GM18507 (cell line): ENCODE measurements at regions not wholly inside any gene's neighbourhood (a gene's known extent, or its start where the extent isn't known, plus 50 kb on each side); places are given as distances from the start of the nearest gene placed in this dataset.

Source experiments
- DNase-seq: peaks from one replicate; pipeline ENCODE4 v3.0.0; 2011; ENCODE audit warnings: low read depth; ENCODE audit not compliant: insufficient read length; ENCODE audit errors: extremely low spot score
- FAIRE-seq: peaks from 2 replicates; lab custom pipeline; 2011; peaks lifted over from hg19 to GRCh38; lab: Jason Lieb, UNC

DNA sequence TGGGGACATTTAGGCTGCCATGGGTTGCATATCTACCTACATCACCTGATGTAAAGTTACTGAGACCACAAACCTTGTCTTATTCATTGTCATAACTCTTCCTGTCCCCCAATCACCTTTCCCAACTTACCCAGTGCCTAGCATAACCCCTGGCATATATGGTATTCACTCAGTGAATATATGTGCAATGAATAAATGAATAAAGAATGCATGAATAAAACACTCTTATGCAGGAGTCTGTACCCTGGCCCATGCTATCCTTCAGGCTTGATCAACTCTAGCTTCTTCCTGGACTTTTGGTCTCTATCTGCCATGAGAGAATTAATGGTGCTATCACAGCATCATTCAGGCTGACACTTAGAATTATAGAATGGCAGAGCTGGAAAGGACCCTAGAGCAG, 285.2 kb downstream of the SMARCA2 start:
- FAIRE-seq: no peak
- DNase-seq: no peak

DNA sequence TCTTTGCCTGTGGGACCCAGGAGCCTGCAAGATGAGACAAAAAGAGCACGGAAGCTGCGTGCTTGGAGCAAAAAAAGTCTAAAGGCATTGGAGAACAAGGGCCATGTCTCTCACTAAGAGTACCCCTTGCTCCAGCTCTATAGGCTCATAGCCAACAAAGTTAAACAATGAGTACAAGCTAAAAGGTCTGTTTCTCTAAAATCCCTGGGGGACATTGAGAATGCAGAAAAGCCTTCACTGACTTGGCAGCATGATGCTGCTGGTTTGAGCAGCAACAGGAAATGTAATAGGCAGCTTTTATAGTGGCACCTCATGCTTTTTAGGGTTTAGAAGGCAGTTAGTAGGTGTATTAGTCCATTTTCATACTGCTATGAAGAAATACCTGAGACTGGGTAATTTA, 287.5 kb downstream of the SMARCA2 start:
- FAIRE-seq: no peak
- no peak for DNase-seq

DNA sequence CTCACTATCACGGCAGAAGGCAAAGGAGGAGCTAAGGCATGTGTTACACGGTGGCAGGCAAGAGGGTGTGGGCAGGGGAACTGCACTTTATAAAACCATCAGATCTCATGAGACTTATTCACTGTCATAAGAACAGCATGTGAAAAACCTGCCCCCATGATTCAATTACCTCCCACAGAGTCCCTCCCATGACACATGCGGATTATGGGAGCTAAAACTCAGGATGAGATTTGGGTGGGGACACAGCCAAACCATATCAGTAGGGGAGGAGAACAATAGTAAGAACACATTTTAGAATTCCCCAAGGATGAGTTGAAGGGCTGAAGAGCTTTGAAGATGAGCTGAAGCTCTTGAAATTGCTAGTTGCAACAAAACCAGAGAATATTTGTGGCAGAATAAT, 287.9 kb downstream of the SMARCA2 start:
- no peak for FAIRE-seq
- no peak for DNase-seq

DNA sequence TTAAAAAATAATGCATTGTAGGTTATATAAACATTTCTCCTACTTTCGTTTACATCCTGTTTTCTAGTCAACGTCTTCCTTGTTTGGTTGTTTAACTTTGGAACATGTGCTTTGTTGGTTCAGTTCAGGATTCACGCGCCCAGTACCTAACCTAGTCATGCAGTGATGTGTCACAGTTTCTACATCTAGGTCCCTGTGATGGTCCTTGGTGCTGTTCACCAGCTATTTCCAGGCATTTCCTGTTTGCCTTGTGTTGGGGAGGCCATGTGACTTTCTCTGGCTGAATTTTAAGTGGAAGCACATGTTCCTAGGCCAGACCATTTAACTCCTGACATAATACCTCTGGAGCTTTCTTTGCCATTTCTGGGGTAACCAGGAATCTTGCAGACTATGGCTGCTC, 292.3 kb downstream of the SMARCA2 start:
- no peak for FAIRE-seq
- no peak for DNase-seq

DNA sequence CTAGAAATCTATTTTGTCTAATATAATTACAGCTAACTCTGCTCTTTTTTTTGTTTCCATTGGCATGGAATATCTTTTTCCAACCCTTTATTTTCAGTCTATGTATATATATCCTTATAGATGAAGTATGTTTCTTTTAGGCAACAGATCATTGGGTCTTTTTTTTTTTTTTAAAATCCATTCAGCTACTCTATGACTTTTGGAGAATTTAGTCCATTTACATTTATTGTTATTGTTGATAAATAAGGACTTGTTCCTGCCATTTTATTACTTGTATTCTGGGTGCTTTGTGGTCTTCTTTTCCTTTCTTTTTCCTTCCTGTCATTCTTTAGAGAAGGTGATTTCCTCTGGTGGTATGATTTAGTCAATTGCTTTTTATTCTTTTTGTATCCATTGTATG, 296.8 kb downstream of the SMARCA2 start:
- FAIRE-seq (no peak), DNase-seq (no peak)

DNA sequence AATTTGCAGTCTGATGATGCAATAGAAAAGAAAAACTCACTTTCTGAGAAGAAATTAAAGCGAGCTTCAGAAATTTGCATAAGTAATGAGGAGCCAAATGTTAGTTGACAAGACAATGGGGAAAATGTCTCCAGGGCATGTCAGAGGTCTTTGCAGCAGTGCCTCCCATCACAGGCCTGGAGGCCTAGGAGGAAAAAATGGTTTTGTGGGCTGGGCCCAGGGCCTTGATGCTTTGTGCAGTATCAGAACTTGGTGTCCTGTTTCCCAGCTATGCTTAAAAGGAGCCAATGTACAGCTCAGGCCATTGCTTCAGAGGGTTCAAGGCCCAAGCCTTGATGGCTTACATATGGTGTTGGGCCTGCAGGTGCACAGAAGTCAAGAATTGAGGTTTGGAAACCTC, 298.4 kb downstream of the SMARCA2 start:
- DNase-seq (no peak), FAIRE-seq (no peak)

DNA sequence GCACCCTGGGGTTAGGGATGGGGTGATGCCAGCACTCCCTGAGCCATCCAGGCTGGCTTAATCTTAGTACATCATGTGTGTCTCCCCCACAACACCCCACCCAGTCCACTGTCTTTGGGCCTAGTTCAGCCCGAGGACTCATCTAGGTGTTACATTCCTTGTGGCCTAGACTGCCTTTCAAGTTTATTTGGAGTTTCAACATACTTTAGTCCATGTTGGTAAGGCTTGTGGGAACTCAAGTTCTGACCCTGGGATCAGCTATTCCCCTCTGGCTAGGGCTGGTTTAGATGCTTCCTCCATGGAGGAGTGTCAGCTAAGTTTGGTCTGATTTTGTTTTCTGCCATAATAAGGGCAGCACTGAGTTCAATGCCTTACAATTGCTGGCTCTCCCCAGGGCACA, 302.4 kb downstream of the SMARCA2 start:
- DNase-seq (no peak), FAIRE-seq (no peak)

DNA sequence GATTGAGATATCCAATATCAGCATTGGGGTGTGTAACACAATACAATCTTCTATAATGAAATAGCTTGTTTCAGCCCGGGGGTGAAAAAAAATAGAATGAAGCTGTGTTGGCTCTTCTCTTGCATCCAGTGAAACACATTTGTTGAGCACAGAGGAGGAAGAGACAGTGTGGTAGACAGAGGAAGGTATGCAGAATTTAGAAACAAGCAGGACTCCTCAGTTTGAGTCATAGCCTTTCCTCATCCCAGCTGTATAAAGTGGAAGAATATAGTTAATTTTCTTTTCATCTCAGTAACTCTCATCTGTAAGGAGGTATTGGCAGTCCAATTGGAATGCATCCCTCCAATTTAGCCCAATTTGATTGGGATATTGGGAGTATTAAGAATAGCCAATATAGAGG, 302.2 kb upstream of the VLDLR start:
- FAIRE-seq: no peak
- DNase-seq: no peak

DNA sequence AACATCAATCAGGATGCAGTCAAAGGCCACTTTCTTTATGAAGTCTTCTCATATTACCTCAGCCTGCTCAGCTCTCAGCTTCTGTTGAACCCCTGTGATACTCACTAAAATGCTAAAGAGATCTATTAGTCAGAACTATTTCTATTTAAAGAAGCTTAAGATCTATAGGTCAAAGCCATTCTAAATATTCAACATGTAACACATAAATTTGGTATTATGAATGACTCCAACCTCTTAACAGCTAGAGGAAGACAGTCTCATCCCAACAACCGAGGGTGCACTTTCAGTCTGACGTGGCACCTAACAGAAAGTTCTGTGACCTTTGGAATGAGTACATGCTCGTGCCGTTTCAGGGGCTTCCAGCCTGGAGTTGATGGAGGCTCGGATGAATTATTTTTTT, 301.5 kb upstream of the VLDLR start:
- FAIRE-seq: no peak
- no peak for DNase-seq

DNA sequence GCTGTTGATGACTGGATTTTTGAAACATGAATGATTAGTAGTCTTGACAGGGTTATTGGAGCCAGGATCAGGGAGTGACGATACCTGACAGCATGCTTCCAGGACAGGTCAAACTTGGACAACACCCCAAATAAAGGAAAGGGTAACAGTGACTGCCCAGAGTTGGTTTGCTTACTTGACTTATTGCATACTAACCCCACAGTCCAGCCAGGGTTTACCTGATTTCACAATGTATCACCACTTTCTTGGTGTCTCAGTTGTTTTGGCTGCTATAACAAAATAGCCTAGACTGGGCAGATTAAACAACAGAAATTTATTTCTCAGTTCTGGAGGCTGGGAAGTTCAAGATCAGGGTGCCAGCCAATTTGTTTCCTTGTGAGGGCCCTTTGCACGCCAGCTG, 301.0 kb upstream of the VLDLR start:
- FAIRE-seq (no peak), DNase-seq (no peak)

DNA sequence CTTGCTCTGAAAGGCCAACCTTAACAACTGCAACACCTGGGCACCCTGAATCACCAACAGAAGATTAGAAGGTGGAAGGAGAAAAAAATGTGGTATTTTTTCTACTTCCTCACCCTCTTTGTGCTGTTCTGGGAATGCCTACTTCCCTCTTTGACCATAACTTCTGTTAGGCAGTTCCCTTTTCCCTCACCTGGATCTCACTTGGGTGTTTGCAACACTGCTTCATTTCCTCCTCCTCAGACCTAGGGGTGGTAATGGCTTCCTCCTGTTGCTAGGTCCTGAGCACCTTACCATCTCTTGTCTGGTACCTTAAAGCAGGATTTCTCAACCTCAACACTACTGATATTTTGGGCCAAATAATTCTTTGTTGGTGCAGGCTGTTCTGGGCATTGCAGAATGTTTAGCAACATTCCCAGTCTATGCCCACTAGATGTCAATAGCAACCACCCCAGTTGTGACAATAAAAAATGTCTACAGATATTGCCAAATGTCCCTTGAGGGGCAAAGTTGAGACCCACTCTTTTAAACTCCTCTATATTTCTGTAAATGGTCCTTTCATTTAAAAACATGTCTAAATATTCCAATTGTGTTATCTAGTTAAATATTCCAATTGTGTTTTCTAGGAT, 300.0 kb upstream of the VLDLR start:
- FAIRE-seq: no peak

DNA sequence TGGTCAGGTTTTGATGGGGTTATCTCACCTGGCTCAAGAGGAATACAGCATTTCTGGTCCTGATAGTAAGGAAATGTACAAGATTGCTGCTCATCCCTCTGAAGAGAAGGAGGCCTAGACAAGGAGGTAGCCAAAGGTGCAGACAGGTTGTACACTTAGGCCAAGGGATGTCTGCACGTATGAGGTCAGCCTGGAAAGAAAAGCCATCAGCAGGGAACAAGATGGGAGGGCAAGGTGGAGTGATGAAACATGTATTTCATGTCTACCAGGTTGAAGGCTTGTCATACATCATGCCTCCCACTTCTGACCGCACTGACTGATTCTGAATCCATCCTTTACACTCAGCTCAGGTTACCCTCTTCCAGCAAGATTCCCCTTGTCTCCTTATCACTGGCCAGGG, 296.8 kb upstream of the VLDLR start:
- no peak for FAIRE-seq
- DNase-seq: no peak

More for the DNA sequence above, 300.0 kb upstream of the VLDLR start:
- no peak for DNase-seq

DNA sequence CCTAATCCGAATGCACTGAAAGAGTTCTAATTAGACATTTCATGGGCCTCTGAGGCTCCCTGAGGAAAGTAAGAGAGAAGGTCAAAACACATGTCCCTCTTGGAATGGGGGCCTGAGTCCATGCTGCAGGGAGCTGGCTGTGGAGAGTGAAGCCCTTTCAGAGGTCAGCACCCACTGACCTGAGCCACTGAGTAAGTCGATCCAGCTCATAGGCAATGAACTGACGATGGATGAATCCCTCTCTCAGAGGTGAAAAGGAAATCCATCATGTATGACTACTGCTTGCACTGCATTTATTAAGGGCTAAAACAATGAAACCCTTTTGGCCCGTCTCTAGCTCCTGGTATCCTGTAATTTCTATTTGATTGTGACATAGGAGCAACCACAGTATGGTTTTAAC, 288.9 kb upstream of the VLDLR start:
- DNase-seq (no peak), FAIRE-seq (no peak)

DNA sequence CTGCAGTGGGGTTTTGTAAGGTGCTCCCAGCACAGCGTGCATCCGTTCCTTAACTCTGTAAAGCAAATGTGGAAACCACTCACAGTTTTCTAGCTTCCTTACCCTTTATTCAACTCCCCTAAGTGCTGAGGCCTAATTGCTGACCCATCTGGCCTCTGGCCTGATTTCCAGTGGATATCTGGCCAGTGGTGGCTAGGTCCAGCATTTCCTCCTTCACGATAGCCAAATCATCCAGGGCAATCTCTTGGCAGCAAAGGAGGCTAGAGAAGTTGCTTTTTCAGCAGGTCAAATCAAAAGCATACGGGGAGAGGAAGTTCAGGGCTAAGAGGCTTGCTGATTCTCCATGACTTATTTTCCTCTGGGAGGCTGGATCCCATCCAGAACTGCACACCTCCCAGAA, 286.3 kb upstream of the VLDLR start:
- FAIRE-seq (no peak), DNase-seq (no peak)

DNA sequence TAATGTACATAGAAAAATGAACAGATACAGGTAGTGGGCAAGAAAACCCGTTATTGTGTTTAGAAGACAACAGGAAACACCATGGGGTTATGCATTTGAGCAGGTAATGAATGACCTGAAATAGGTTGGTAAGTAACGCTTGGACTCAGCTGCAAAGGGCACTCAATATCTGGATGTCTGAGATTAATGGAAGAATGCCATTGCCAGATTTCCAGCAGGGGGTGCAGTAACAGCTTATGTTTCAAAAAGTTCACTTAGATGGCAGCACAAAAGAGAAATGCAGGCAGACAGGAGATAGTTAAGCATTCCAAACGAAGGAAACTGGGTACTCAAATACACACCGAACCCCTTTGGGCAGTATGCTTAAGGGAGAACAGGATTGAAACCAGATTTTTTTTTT, 285.5 kb upstream of the VLDLR start:
- DNase-seq (no peak), FAIRE-seq (no peak)

DNA sequence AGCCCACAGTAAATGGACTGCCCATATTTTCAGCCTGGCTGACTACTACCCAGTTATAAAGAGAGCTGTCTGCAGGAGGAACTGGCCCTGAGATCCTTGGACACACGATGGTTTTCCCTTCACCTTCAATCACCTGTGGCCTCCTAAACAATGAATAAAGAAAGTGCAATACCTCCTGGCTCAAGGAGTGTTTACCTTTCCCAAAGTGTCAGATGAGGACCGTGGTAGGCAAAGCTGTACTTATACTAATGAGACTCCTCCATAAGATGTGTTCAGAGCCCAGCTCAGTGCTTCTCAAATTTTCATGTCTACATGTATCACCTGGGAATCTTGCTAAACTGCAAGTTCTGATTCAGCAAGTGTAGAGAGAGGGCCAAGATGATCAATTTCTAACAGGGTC, 284.5 kb upstream of the VLDLR start:
- FAIRE-seq (no peak), DNase-seq (no peak)

DNA sequence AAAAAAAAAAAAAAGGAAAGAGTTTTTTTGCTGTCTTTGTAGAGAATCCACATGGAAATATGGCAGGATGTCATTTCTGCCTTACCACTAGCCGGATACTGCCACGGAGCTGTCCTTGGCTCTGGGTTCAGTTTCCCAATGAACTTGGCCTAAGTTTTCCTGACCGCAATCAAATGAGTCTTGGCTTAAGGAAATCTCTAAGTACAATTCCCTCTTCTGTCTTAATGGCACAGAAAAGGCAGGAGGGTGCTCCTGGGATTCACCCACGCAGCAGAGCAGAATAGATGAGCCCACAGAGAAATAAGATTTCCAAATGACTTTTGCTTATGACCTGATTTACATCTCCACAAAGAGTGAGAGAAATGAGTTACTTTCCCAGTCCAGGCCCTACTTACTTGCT, 284.0 kb upstream of the VLDLR start:
- no peak for FAIRE-seq

DNA sequence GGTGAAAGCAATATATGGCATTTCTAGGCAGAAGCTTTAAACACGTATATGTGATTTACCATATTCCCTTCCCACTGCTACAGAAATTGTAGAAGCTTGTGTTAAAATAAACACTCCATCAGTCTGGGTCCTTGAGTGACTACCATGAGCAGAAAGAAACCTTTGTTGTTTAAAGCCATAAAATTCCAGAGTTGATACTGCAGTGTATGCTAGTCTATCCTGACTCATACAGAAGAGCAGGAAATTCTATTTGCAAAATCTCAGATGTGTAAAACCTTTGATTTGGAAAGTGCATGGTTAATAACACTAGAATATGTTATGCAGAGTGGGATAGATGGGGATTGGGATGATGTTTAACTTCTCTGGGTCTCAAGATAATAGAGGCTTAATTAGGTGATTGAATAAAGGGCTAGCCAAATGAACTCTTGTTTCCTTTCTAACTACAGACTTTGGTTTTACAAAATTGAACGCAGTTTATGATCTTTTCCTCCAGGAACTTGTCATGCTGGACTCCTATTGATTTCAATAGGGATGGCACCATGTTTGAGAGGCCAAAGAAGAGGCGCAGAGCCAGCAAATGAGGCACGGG, 282.7 kb upstream of the VLDLR start:
- FAIRE-seq (no peak), DNase-seq (no peak)

More for the DNA sequence above, 284.0 kb upstream of the VLDLR start:
- no peak for DNase-seq

DNA sequence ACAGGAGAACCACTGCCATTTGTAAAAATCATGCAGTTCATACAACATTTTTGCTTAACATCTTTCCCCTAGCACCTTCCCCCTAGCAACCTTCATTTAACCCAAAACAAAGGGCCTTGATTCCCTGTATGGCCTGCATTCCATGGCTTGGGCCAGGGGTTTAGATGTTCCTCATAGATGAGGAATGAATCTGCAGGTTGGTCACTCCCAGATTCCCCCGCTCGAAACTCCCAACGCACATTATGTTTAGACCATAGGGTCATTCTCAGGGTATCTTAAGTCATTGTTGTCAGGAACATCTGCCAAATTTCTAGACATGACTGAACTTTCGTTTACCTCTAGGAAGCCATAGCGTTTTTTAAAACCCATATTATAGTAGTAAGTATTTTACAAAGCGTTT, 282.2 kb upstream of the VLDLR start:
- DNase-seq: no peak
- FAIRE-seq: no peak

DNA sequence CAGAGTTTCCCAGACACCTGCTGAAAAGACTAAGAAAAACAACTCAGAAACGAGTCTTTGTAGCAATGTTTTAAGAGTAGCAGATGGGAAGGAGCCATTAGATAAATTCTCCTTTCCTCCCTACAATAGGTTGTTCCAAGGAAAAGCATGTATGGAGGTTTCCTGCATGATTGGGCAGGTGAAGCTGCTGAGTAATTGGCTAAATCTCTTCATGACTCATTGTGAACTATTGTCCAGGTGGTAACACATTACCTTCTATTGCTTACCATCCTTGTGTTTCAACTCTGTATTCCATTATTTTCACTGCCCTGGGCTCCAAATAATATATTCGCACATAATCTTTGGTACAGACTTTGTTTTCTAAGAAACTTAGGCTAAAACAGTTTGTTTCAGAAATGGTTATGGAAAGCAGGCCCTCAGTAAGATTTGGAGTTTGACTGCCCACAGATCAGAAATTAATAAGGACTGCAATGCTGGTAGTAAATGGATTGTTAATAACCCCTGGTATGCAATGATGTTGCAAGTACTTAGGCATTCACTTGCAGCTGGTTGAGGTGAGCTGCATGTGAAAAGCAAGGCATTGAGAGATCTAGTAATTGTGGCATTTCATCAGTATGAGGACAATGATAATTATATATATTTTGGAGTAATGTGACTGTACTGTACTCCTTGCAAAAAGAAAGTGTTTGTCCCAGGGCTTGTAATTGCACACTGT, 281.4 kb upstream of the VLDLR start:
- DNase-seq (no peak), FAIRE-seq (no peak)

DNA sequence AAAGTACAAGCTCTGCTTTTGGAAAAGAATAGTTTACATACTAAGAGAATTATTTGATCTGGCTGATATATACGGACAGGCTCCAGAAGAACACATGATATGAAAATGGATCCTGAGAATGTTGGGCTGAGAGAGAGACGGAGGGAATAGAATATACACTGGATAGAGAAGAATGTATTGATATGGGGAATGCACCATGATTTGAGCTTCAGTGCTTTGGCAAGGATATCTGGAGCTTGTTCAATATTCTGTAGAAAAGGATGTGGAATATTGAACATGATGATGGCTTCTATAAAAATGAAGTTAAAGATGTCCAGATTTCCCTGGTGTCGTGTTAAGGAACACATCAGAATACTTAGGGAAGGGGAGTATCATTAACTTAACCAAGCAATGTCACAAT, 280.5 kb upstream of the VLDLR start:
- no peak for FAIRE-seq
- DNase-seq: no peak
